GM03348 (cell line): ENCODE measurements at regions not wholly inside any gene's neighbourhood (a gene's known extent, or its start where the extent isn't known, plus 50 kb on each side); places are given as distances from the start of the nearest gene placed in this dataset.

Source experiments
- DNase-seq: peaks from one replicate; pipeline ENCODE4 v3.0.0; 2012; ENCODE audit warnings: low spot score

- no peak for DNase-seq
Measured at GRCh38 chr5:68352166-68352565, 136.6 kb downstream of the PIK3R1 start.

GRCh38 chr5:68353605-68354004, 138.0 kb downstream of the PIK3R1 start:
- no peak for DNase-seq

GRCh38 chr5:68354315-68354714, 138.8 kb downstream of the PIK3R1 start:
- DNase-seq, result no peak

GRCh38 chr5:68356216-68356615, 140.7 kb downstream of the PIK3R1 start:
- no peak for DNase-seq

GRCh38 chr5:68356623-68357022, 141.1 kb downstream of the PIK3R1 start:
- no peak for DNase-seq

- DNase-seq, result no peak
Measured at GRCh38 chr5:68359699-68360098, 144.1 kb downstream of the PIK3R1 start.

- no peak for DNase-seq
Measured at GRCh38 chr5:68362331-68362730, 146.8 kb downstream of the PIK3R1 start.

- DNase-seq, result no peak
Measured at GRCh38 chr5:68365889-68366288, 150.3 kb downstream of the PIK3R1 start.

GRCh38 chr5:68367287-68367686, 151.7 kb downstream of the PIK3R1 start:
- no peak for DNase-seq

GRCh38 chr5:68367717-68368116, 152.2 kb downstream of the PIK3R1 start:
- no peak for DNase-seq

GRCh38 chr5:68368311-68369022, 152.9 kb downstream of the PIK3R1 start:
- DNase-seq, result peak; percentile 18

GRCh38 chr5:68369023-68369359, 153.4 kb downstream of the PIK3R1 start:
- no peak for DNase-seq

- DNase-seq, result no peak
Measured at GRCh38 chr5:68369457-68370125, 154.0 kb downstream of the PIK3R1 start.

- no peak for DNase-seq
Measured at GRCh38 chr5:68370196-68370595, 154.6 kb downstream of the PIK3R1 start.

GRCh38 chr5:68371607-68372006, 156.1 kb downstream of the PIK3R1 start:
- DNase-seq, result no peak

- no peak for DNase-seq
Measured at GRCh38 chr5:68372161-68372560, 156.6 kb downstream of the PIK3R1 start.

GRCh38 chr5:68373050-68373449, 157.5 kb downstream of the PIK3R1 start:
- no peak for DNase-seq

- DNase-seq, result no peak
Measured at GRCh38 chr5:68374796-68375518, 159.4 kb downstream of the PIK3R1 start.

- no peak for DNase-seq
Measured at GRCh38 chr5:68375540-68375939, 160.0 kb downstream of the PIK3R1 start.

GRCh38 chr5:68376935-68377334, 161.4 kb downstream of the PIK3R1 start:
- peak; percentile 12 for DNase-seq

- DNase-seq, result no peak
Measured at GRCh38 chr5:68377733-68378132, 162.2 kb downstream of the PIK3R1 start.

GRCh38 chr5:68378204-68378820, 162.8 kb downstream of the PIK3R1 start:
- no peak for DNase-seq
